ENCODE measurements at regions not wholly inside any gene's neighbourhood (a gene's known extent, or its start where the extent isn't known, plus 50 kb on each side); places are given as distances from the start of the nearest gene placed in this dataset.

- DNase-seq: no peak
These were observed 69.1 kb downstream of the OTP start for GRCh38 chr5:77569409-77569808.

GRCh38 chr5:77568555-77568954 is 70.0 kb downstream of the OTP start:
- DNase-seq: peak in 1 of 2 experiments; percentile 17

- DNase-seq: no peak
These were observed 70.4 kb downstream of the OTP start for GRCh38 chr5:77568082-77568481.

- DNase-seq: peak in 1 of 2 experiments; percentile 8
These were observed 71.4 kb upstream of the WDR41 start for GRCh38 chr5:77563475-77563874.

GRCh38 chr5:77561965-77562364 is 69.8 kb upstream of the WDR41 start:
- DNase-seq: peak in 1 of 2 experiments; percentile 41

- DNase-seq: peak in 1 of 2 experiments; percentile 10
These were observed 68.7 kb upstream of the WDR41 start for GRCh38 chr5:77560677-77561263.

- no peak for DNase-seq
These were observed 66.2 kb upstream of the WDR41 start for GRCh38 chr5:77558266-77558665.

GRCh38 chr5:77550406-77550805 is 58.3 kb upstream of the WDR41 start:
- DNase-seq: no peak

GRCh38 chr5:77545285-77545684 is 53.2 kb upstream of the WDR41 start:
- no peak for DNase-seq
